ENCODE measurements at regions not wholly inside any gene's neighbourhood (a gene's known extent, or its start where the extent isn't known, plus 50 kb on each side); places are given as distances from the start of the nearest gene placed in this dataset.

- TF ChIP-seq GATA4 (IDR thresholded peaks at IDR 0.05; ENCODE audit: borderline replicate concordance, low read depth) (no peak), SALL2 (CRISPR knock-in tag; IDR thresholded peaks at IDR 0.05) (no peak), NR2C2 (CRISPR knock-in tag; IDR thresholded peaks at IDR 0.05; ENCODE audit: borderline replicate concordance) (no peak)
Observed at GRCh38 chr20:6832811-6833210, 65.3 kb downstream of the BMP2 start.
